OCI-LY7 (cell line): ENCODE measurements at regions not wholly inside any gene's neighbourhood (a gene's known extent, or its start where the extent isn't known, plus 50 kb on each side); places are given as distances from the start of the nearest gene placed in this dataset.

Experiments
- EZH2phosphoT487 ChIP-seq: fragments of 200-600 bp; sonication (generic); IDR thresholded peaks from 2 replicates; pipeline ENCODE4 v1.6.1; 2018; ENCODE audit warnings: low read depth, borderline replicate concordance, mild to moderate bottlenecking, mixed run types, antibody characterized with exemption, low read length, moderate library complexity, mixed read lengths
- TF ChIP-seq, protein P1 (sequence below): fragments of 200-600 bp; sonication (generic); conservative IDR thresholded peaks from 2 replicates; pipeline ENCODE4 v1.5.1; 2014; ENCODE audit warnings: mild to moderate bottlenecking, antibody characterized with exemption, low read length, moderate library complexity, mixed read lengths

- TF ChIP-seq, protein P1, sequence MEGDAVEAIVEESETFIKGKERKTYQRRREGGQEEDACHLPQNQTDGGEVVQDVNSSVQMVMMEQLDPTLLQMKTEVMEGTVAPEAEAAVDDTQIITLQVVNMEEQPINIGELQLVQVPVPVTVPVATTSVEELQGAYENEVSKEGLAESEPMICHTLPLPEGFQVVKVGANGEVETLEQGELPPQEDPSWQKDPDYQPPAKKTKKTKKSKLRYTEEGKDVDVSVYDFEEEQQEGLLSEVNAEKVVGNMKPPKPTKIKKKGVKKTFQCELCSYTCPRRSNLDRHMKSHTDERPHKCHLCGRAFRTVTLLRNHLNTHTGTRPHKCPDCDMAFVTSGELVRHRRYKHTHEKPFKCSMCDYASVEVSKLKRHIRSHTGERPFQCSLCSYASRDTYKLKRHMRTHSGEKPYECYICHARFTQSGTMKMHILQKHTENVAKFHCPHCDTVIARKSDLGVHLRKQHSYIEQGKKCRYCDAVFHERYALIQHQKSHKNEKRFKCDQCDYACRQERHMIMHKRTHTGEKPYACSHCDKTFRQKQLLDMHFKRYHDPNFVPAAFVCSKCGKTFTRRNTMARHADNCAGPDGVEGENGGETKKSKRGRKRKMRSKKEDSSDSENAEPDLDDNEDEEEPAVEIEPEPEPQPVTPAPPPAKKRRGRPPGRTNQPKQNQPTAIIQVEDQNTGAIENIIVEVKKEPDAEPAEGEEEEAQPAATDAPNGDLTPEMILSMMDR = no peak
- TF ChIP-seq EZH2phosphoT487 = no peak
Observed at GRCh38 chr9:80502306-80502705, 930.5 kb downstream of the TLE4 start.
